ENCODE measurements at regions not wholly inside any gene's neighbourhood (a gene's known extent, or its start where the extent isn't known, plus 50 kb on each side); places are given as distances from the start of the nearest gene placed in this dataset.

DNA sequence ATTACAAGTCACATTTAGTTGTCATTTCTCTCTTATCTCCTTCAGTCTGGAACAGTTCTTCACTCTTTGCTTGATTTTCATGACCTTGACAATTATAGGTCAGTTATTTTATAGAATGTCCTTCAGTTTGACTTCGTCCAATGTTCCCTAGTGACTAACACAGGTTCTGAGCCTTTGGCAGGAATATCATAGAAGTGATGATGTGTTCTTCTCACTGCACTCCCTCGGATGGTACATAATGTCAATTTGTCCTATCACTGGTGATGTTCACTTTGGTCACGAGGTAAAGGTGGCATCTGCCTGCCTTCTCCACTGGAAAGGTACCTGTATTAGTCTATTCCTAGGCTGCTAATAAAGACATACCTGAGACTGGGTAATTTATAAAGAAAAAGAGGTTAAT lies 126.0 kb upstream of the PTPN3 start:
- H4K20me1 ChIP-seq (ENCODE audit: insufficient read depth), result no peaks in the 10 kb centered on the region
- TF ChIP-seq CTCF (conservative IDR thresholded peaks at IDR 0.05; ENCODE audit: low read depth, low read length), result no peak

GRCh38 chr9:109624896-109625295 lies 126.8 kb upstream of the PTPN3 start:
- Histone ChIP-seq H3K4me2 (no peak overlapping the region), H4K20me1 (ENCODE audit: insufficient read depth) (no peaks in the 10 kb centered on the region), H3K27me3 (ENCODE audit: insufficient read depth, low read depth) (no peaks in the 10 kb centered on the region), H2AFZ (ENCODE audit: low read depth) (no peak overlapping the region), H3K27ac (no peak overlapping the region), H3K36me3 (ENCODE audit: insufficient read depth) (no peaks in the 10 kb centered on the region), H3K9ac (no peak overlapping the region), H3K4me3 (IDR thresholded peaks at IDR 0.05; ENCODE audit: insufficient read depth, low read depth, low read length) (no peak overlapping the region), H3K4me1 (ENCODE audit: low read depth, poor library complexity, severe bottlenecking) (no peaks in the 10 kb centered on the region), H3K79me2 (ENCODE audit: insufficient read depth, low read depth) (no peaks in the 10 kb centered on the region)
- no peak for TF ChIP-seq CTCF (conservative IDR thresholded peaks at IDR 0.05; ENCODE audit: low read depth, low read length)

More for the DNA sequence above, 126.0 kb upstream of the PTPN3 start:
- no peaks in the 10 kb centered on the region for H3K4me1 ChIP-seq (ENCODE audit: low read depth, poor library complexity, severe bottlenecking)
- H2AFZ ChIP-seq (ENCODE audit: low read depth), result no peak overlapping the region
- no peak overlapping the region for H3K4me2 ChIP-seq
- H3K27ac ChIP-seq, result no peak overlapping the region
- no peak overlapping the region for H3K9ac ChIP-seq
- H3K79me2 ChIP-seq (ENCODE audit: insufficient read depth, low read depth), result no peaks in the 10 kb centered on the region
- H3K4me3 ChIP-seq (IDR thresholded peaks at IDR 0.05; ENCODE audit: insufficient read depth, low read depth, low read length), result no peak overlapping the region
- H3K27me3 ChIP-seq (ENCODE audit: insufficient read depth, low read depth), result no peaks in the 10 kb centered on the region
- no peaks in the 10 kb centered on the region for H3K36me3 ChIP-seq (ENCODE audit: insufficient read depth)

GRCh38 chr9:109627042-109627441 lies 128.9 kb upstream of the PTPN3 start:
- no peak overlapping the region for H3K9ac ChIP-seq
- no peak overlapping the region for H3K27ac ChIP-seq
- H3K36me3 ChIP-seq (ENCODE audit: insufficient read depth), result no peaks in the 10 kb centered on the region
- H3K4me2 ChIP-seq, result no peak overlapping the region
- no peaks in the 10 kb centered on the region for H3K79me2 ChIP-seq (ENCODE audit: insufficient read depth, low read depth)
- no peak for TF ChIP-seq CTCF (conservative IDR thresholded peaks at IDR 0.05; ENCODE audit: low read depth, low read length)
- H3K4me1 ChIP-seq (ENCODE audit: low read depth, poor library complexity, severe bottlenecking), result no peaks in the 10 kb centered on the region
- no peak overlapping the region for H3K4me3 ChIP-seq (IDR thresholded peaks at IDR 0.05; ENCODE audit: insufficient read depth, low read depth, low read length)
- H3K27me3 ChIP-seq (ENCODE audit: insufficient read depth, low read depth), result no peaks in the 10 kb centered on the region
- no peak overlapping the region for H2AFZ ChIP-seq (ENCODE audit: low read depth)
- H4K20me1 ChIP-seq (ENCODE audit: insufficient read depth), result no peaks in the 10 kb centered on the region

DNA sequence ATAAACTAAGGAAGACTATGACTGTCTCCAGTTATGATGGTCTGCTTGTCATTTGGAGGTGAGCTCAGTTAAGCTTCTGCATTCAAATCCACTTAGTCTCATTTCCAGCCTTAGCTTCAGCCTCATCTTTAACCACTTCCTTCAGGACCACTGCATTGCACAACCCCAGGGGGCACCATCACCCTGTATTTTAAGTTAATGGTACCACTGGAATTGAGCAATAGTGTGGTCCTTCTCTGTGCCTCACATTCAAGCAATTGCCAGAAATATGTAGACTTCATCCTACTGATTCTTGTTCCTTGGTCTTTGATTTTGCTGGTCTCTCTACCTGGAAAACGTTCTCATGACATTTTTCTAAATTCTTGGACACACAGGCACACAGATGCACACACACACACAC lies 131.5 kb upstream of the PTPN3 start:
- no peaks in the 10 kb centered on the region for H3K27me3 ChIP-seq (ENCODE audit: insufficient read depth, low read depth)
- no peak overlapping the region for H2AFZ ChIP-seq (ENCODE audit: low read depth)
- no peak overlapping the region for H3K4me2 ChIP-seq
- no peaks in the 10 kb centered on the region for H3K4me1 ChIP-seq (ENCODE audit: low read depth, poor library complexity, severe bottlenecking)
- H3K79me2 ChIP-seq (ENCODE audit: insufficient read depth, low read depth), result no peaks in the 10 kb centered on the region
- TF ChIP-seq CTCF (conservative IDR thresholded peaks at IDR 0.05; ENCODE audit: low read depth, low read length), result no peak
- no peak overlapping the region for H3K27ac ChIP-seq
- no peaks in the 10 kb centered on the region for H4K20me1 ChIP-seq (ENCODE audit: insufficient read depth)
- H3K4me3 ChIP-seq (IDR thresholded peaks at IDR 0.05; ENCODE audit: insufficient read depth, low read depth, low read length), result no peak overlapping the region
- no peak overlapping the region for H3K9ac ChIP-seq
- no peaks in the 10 kb centered on the region for H3K36me3 ChIP-seq (ENCODE audit: insufficient read depth)

GRCh38 chr9:109632817-109633216 lies 134.7 kb upstream of the PTPN3 start:
- Histone ChIP-seq H3K27me3 (ENCODE audit: insufficient read depth, low read depth) (no peaks in the 10 kb centered on the region), H3K4me1 (ENCODE audit: low read depth, poor library complexity, severe bottlenecking) (no peaks in the 10 kb centered on the region)
- no peak for TF ChIP-seq CTCF (conservative IDR thresholded peaks at IDR 0.05; ENCODE audit: low read depth, low read length)

More at GRCh38 chr9:109632817-109633216, 134.7 kb upstream of the PTPN3 start:
- H3K4me3 ChIP-seq (IDR thresholded peaks at IDR 0.05; ENCODE audit: insufficient read depth, low read depth, low read length), result no peak overlapping the region
- no peak overlapping the region for H3K4me2 ChIP-seq
- no peak overlapping the region for H2AFZ ChIP-seq (ENCODE audit: low read depth)
- no peak overlapping the region for H3K27ac ChIP-seq
- no peaks in the 10 kb centered on the region for H3K79me2 ChIP-seq (ENCODE audit: insufficient read depth, low read depth)
- no peak overlapping the region for H3K9ac ChIP-seq
- no peaks in the 10 kb centered on the region for H4K20me1 ChIP-seq (ENCODE audit: insufficient read depth)
- H3K36me3 ChIP-seq (ENCODE audit: insufficient read depth), result no peaks in the 10 kb centered on the region
